ENCODE measurements at regions not wholly inside any gene's neighbourhood (a gene's known extent, or its start where the extent isn't known, plus 50 kb on each side); places are given as distances from the start of the nearest gene placed in this dataset.

- no peak for DNase-seq
These were observed 675.4 kb downstream of the SEMA5A start for GRCh38 chr5:8870349-8870958.

GRCh38 chr5:8870959-8871355 is 674.9 kb downstream of the SEMA5A start:
- DNase-seq = no peak

GRCh38 chr5:8871446-8871845 is 674.4 kb downstream of the SEMA5A start:
- no peak for DNase-seq

- DNase-seq = no peak
These were observed 670.2 kb downstream of the SEMA5A start for GRCh38 chr5:8875722-8876121.

GRCh38 chr5:8879248-8879647 is 666.6 kb downstream of the SEMA5A start:
- DNase-seq = no peak

- DNase-seq = no peak
These were observed 661.8 kb downstream of the SEMA5A start for GRCh38 chr5:8884029-8884428.

- peak; percentile 2 for DNase-seq
These were observed 652.9 kb downstream of the SEMA5A start for GRCh38 chr5:8892926-8893325.

- DNase-seq = no peak
These were observed 651.8 kb downstream of the SEMA5A start for GRCh38 chr5:8894031-8894430.

- DNase-seq = no peak
These were observed 650.8 kb downstream of the SEMA5A start for GRCh38 chr5:8895062-8895461.

- no peak for DNase-seq
These were observed 650.3 kb downstream of the SEMA5A start for GRCh38 chr5:8895599-8895998.

GRCh38 chr5:8897316-8897715 is 648.6 kb downstream of the SEMA5A start:
- no peak for DNase-seq

- DNase-seq = peak; percentile 35
These were observed 640.9 kb downstream of the SEMA5A start for GRCh38 chr5:8905021-8905420.

GRCh38 chr5:8906303-8906967 is 639.4 kb downstream of the SEMA5A start:
- DNase-seq = no peak

GRCh38 chr5:8907168-8907868 is 638.6 kb downstream of the SEMA5A start:
- DNase-seq = no peak

- no peak for DNase-seq
These were observed 637.7 kb downstream of the SEMA5A start for GRCh38 chr5:8908055-8908683.

GRCh38 chr5:8912106-8912505 is 633.8 kb downstream of the SEMA5A start:
- DNase-seq = no peak

GRCh38 chr5:8913522-8913921 is 632.4 kb downstream of the SEMA5A start:
- DNase-seq = no peak

- no peak for DNase-seq
These were observed 626.8 kb downstream of the SEMA5A start for GRCh38 chr5:8919096-8919495.

- DNase-seq = no peak
These were observed 622.3 kb downstream of the SEMA5A start for GRCh38 chr5:8923526-8923925.

GRCh38 chr5:8924054-8924793 is 621.7 kb downstream of the SEMA5A start:
- DNase-seq = no peak

GRCh38 chr5:8930021-8930420 is 615.9 kb downstream of the SEMA5A start:
- no peak for DNase-seq

GRCh38 chr5:8934455-8934854 is 611.4 kb downstream of the SEMA5A start:
- DNase-seq = no peak

GRCh38 chr5:8940934-8941333 is 604.9 kb downstream of the SEMA5A start:
- DNase-seq = no peak

Measured in DMS79 (cell line).